ENCODE measurements at regions not wholly inside any gene's neighbourhood (a gene's known extent, or its start where the extent isn't known, plus 50 kb on each side); places are given as distances from the start of the nearest gene placed in this dataset.

GRCh38 chr4:125573786-125574185 lies 259.0 kb downstream of the FAT4 start:
- BruUV-seq (replicated peaks) = no TSS peak
- no peak overlapping the region for H3K4me2 ChIP-seq (ENCODE audit: control insufficient read depth, insufficient read depth)
- ATAC-seq (no peak), DNase-seq (ENCODE audit: low read depth, low spot score) (no peak), FAIRE-seq (no peak)
- ChIA-PET RAD21 (ENCODE audit: unreplicated experiment) (no interaction called here), SMC1A (ENCODE audit: uncharacterized antibody, unreplicated experiment) (interaction anchor here (0.8 to 0.9 kb wide), 2 partner anchors 37 to 42 kb away, joined by 3 read pairs; no protein-coding TSS in a partner anchor), CTCF (no interaction called here), POLR2A (no interaction called here)
- no peak overlapping the region for H3K27ac ChIP-seq (ENCODE audit: control insufficient read depth, insufficient read depth)
- H3K36me3 ChIP-seq (ENCODE audit: control insufficient read depth in 2 of 2, insufficient read depth in 2 of 2, low read length in 1 of 2) = no peaks in the 10 kb centered on the region
- in situ Hi-C loops (cut with MboI) = no loop called here
- H3K9ac ChIP-seq (ENCODE audit: control insufficient read depth, insufficient read depth, low read length) = no peak overlapping the region
- H3K4me3 ChIP-seq = no peak overlapping the region
- WGBS (ENCODE audit: insufficient coverage, insufficient replicate concordance, low lambda C conversion rate, missing lambda C conversion rate) = 0% methylated on average over 1 of the region's 1 CpG
- TF ChIP-seq RFX5 (IDR thresholded peaks at IDR 0.05; ENCODE audit: low read depth, low read length) (no peak), BCL11A (IDR thresholded peaks at IDR 0.05; ENCODE audit: low read depth, low read length) (no peak), REST (IDR thresholded peaks at IDR 0.05; ENCODE audit: low read depth, low read length) (no peak), IRF4 (IDR thresholded peaks at IDR 0.05; ENCODE audit: low read depth, low read length) (no peak), SREBF2 (IDR thresholded peaks at IDR 0.05; ENCODE audit: low read length) (no peak)
- no peaks in the 10 kb centered on the region for H3K9me3 ChIP-seq (replicated peaks; ENCODE audit: control insufficient read depth, insufficient read depth, low read length)
- intact Hi-C loops (cut with micrococcal nuclease; ENCODE audit: unreplicated experiment) = no loop called here
- no peaks in the 10 kb centered on the region for H4K20me1 ChIP-seq (ENCODE audit: control insufficient read depth, insufficient read depth)
- no peaks in the 10 kb centered on the region for H3K4me1 ChIP-seq (ENCODE audit: control insufficient read depth, insufficient read depth, low read length)
- H2AFZ ChIP-seq (ENCODE audit: control insufficient read depth, low read depth, low read length) = no peak overlapping the region
- no peaks in the 10 kb centered on the region for H3K79me2 ChIP-seq (ENCODE audit: control insufficient read depth, insufficient read depth, low read length)
- H3K27me3 ChIP-seq (replicated peaks in 1 of 2; ENCODE audit: control insufficient read depth in 2 of 2, insufficient read depth in 2 of 2, low read length in 1 of 2) = no peaks in the 10 kb centered on the region

GRCh38 chr4:125582302-125582701 lies 267.5 kb downstream of the FAT4 start:
- in situ Hi-C loops (cut with MboI) (no loop called here), intact Hi-C loops (cut with micrococcal nuclease; ENCODE audit: unreplicated experiment) (no loop called here)
- no TSS peak for BruUV-seq (replicated peaks)
- ATAC-seq (no peak), DNase-seq (ENCODE audit: low read depth, low spot score) (no peak), FAIRE-seq (no peak)
- H3K79me2 ChIP-seq (ENCODE audit: control insufficient read depth, insufficient read depth, low read length) = no peaks in the 10 kb centered on the region
- H3K9ac ChIP-seq (ENCODE audit: control insufficient read depth, insufficient read depth, low read length) = no peak overlapping the region
- H2AFZ ChIP-seq (ENCODE audit: control insufficient read depth, low read depth, low read length) = no peak overlapping the region
- H3K4me2 ChIP-seq (ENCODE audit: control insufficient read depth, insufficient read depth) = no peak overlapping the region
- no peak overlapping the region for H3K27ac ChIP-seq (ENCODE audit: control insufficient read depth, insufficient read depth)
- ChIA-PET RAD21 (ENCODE audit: unreplicated experiment) (no interaction called here), POLR2A (no interaction called here), SMC1A (ENCODE audit: uncharacterized antibody, unreplicated experiment) (no interaction called here), CTCF (interaction anchor here (0.7 kb wide), 1 partner anchor 246 kb away, joined by 3 read pairs; no protein-coding TSS in a partner anchor)
- H3K4me3 ChIP-seq = no peak overlapping the region
- no peaks in the 10 kb centered on the region for H3K4me1 ChIP-seq (ENCODE audit: control insufficient read depth, insufficient read depth, low read length)
- H4K20me1 ChIP-seq (ENCODE audit: control insufficient read depth, insufficient read depth) = no peaks in the 10 kb centered on the region
- no peaks in the 10 kb centered on the region for H3K36me3 ChIP-seq (ENCODE audit: control insufficient read depth in 2 of 2, insufficient read depth in 2 of 2, low read length in 1 of 2)
- H3K9me3 ChIP-seq (replicated peaks; ENCODE audit: control insufficient read depth, insufficient read depth, low read length) = no peaks in the 10 kb centered on the region
- no peaks in the 10 kb centered on the region for H3K27me3 ChIP-seq (replicated peaks in 1 of 2; ENCODE audit: control insufficient read depth in 2 of 2, insufficient read depth in 2 of 2, low read length in 1 of 2)
- WGBS (ENCODE audit: insufficient coverage, insufficient replicate concordance, low lambda C conversion rate, missing lambda C conversion rate) = 0% methylated on average over 1 of the region's 1 CpG
- TF ChIP-seq PRDM15 (CRISPR knock-in tag; IDR thresholded peaks at IDR 0.05) = no peak
- TF ChIP-seq ZSCAN29 (IDR thresholded peaks at IDR 0.05) = no peak
- no peak for TF ChIP-seq HSF1 (IDR thresholded peaks at IDR 0.05; ENCODE audit: low read depth, low read length)
- TF ChIP-seq NFYA (IDR thresholded peaks at IDR 0.05; ENCODE audit: borderline replicate concordance, low read depth, low read length) = no peak
